LNCAP (cell line): ENCODE measurements at regions not wholly inside any gene's neighbourhood (a gene's known extent, or its start where the extent isn't known, plus 50 kb on each side); places are given as distances from the start of the nearest gene placed in this dataset.

ENCODE experiments used
- TF ChIP-seq, protein P1 (sequence below): fragments of 450-650 bp; IDR thresholded peaks from 2 replicates; pipeline ENCODE4 v1.5.1; 2017; ENCODE audit warnings: mild to moderate bottlenecking

DNA sequence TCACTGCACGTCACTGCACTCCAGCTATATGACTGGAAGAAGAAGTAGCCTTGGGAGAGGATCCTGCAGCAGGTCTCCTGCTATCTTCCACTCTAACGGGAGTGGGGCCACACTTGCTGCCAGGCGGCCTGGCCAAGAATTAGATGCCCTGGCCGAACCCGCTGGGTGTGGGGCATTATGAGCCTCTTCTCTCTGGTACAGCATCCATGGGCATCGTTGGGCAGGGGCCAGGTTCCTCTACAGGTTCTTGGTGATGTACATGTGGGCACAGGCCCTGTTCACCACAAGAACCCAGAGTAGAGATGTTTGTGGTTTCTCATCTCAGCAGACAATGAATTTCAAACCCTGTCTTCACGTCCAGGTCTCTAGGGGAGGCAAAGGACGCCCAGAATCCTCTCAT is 370.5 kb downstream of the NPHP4 start:
- TF ChIP-seq, protein P1, sequence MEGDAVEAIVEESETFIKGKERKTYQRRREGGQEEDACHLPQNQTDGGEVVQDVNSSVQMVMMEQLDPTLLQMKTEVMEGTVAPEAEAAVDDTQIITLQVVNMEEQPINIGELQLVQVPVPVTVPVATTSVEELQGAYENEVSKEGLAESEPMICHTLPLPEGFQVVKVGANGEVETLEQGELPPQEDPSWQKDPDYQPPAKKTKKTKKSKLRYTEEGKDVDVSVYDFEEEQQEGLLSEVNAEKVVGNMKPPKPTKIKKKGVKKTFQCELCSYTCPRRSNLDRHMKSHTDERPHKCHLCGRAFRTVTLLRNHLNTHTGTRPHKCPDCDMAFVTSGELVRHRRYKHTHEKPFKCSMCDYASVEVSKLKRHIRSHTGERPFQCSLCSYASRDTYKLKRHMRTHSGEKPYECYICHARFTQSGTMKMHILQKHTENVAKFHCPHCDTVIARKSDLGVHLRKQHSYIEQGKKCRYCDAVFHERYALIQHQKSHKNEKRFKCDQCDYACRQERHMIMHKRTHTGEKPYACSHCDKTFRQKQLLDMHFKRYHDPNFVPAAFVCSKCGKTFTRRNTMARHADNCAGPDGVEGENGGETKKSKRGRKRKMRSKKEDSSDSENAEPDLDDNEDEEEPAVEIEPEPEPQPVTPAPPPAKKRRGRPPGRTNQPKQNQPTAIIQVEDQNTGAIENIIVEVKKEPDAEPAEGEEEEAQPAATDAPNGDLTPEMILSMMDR, result no peak

DNA sequence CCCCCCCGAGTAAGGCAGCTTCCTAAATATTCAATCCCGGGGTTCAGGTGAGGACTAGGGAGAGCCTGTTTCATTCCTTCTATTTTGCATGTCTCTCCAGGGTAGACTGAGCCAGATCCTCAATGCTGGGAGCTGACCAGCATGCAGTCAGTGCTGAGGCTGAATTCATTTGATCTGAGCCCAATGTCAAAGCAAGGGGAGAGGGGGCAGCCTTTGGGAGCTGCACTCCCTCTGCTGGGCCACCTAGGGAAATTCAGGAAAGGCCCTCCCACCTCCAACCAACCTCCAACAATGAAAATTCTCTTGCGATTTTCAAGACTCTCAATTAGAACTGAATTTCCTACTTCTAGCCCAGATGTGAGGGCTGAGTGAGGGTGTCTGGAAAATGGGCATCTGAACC is 371.2 kb downstream of the NPHP4 start:
- TF ChIP-seq, protein P1, result peak; percentile 61

DNA sequence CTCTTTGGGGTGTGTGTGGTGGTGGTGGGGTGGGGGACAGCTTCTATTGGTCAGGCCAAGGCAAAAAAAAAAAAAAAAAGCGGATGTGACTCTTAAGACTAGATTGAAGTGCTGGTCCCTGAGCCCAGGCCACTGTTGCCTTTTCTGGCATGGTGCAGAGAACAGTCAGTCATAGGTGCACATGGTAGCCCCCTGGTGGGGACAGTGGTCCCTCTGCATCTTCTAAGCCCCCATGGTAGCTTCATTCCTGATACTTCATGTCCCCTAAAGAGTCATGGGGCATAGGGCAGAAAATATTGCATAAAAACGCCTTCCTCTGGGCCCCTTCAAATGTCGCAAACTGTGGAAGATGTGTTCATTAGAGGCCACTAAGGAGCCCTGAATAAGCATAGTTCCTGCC is 371.8 kb downstream of the NPHP4 start:
- TF ChIP-seq, protein P1, result no peak

DNA sequence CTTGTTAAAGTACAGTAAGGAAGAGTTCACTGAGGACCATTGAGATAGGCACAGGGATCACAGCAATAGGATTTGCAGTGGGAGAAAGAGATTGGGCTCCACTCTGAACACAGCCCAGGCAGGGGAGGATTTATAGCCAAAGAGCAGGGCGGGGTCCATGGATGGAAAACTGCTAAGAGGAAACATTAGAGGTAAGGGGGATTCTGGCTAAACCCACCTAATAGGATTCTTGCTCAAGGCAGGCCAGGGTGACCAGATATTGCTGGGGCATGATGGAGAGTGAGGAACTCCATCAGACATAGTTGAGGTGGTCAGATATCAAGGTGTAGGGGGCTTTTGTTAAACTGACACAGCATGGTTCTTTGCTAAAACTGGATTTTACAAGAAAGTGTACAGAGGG is 372.8 kb downstream of the NPHP4 start:
- TF ChIP-seq, protein P1, result no peak

DNA sequence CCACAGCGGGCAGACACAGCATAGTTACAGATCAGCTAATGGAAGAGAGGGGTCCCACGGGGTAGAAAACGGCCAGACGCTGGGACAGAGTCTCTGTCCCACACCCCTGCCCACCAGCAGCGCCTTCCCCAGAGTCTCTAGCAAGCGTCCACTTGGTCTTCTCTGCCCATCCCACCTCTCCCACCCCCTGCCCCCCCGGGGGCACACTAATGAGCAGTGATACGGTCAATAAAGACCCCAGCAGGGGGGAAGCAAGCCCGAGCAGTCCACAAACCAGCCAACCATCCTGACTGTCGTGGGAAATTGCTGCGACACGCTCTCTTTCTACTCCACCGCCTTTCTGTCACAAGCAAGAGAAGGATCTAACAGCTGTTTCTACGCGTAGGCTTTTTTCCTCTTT is 374.7 kb downstream of the NPHP4 start:
- TF ChIP-seq, protein P1, result no peak

DNA sequence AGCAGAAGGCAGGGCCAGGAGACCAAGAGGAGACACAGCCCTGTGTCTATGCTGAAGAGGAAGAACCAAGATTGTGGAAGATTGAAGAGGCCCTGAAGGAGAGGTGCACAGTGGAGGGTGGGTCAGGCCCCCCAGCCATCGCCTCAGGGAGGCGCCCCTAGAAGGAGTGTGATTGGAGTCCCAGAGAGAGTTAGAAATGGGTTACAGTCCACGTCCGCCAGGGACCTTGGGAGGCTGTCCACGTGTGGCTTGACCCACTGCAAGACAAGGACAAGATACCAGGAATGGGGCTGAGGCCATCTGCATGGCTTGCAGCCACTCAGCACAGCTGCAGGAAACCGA is 375.1 kb downstream of the NPHP4 start:
- TF ChIP-seq, protein P1, result no peak

DNA sequence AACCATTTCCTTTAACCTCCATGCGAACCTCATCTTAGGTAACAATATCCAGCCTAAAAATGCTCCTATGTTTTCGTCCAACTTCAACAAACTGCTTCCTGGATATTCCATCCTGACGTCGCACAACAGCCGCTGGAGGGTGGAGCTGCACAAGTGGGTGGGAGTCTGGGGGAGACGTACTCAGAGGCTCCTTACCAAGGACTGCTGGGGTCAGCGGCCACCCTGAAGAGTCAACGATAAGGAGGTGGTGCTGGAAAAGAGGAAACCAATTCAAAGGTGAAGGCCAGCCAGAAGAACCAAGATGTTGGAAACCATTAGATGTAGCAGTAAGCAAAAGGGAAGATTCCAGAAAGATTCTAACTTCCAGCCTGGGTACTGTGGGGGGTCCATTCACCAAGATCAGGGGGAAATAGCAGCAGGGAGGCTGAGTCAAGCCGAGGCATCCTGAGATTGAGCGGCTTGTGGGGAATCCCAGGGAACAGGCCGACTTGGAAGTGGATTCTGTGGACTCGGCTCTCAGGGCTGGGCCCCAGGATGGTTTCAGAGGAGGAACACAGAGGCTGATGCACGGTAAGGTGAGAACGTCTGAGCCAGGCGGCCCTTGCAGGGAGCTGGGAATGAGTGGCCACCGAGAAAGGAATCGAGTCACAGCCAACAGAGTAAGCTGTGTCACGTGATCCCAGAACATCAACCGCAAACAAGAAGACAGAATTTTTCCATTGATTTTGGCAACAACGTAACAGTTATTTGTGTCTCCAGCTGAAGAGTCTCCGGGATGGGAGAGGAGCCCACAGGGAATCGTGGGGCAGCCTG is 375.7 kb downstream of the NPHP4 start:
- TF ChIP-seq, protein P1, result no peak

DNA sequence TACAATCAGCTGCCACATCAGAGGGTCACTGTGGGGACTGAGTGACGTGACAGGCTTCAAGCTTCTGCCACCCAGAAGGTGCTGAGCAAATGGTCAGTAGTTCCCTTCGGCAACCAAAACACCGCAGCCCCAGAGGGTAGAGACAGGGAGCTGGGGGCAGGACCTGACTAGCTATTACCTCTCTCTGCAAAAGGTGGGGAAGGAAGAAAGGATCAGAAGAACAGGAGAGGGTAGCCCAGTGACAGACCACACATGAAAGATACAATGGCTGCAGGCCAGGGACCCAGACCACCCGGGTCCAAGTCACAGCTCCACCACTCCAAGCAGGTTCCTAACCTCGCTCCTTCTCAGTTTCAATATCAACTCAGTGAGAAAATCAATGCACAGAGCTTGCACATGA is 377.1 kb downstream of the NPHP4 start:
- TF ChIP-seq, protein P1, result no peak
